ENCODE measurements at regions not wholly inside any gene's neighbourhood (a gene's known extent, or its start where the extent isn't known, plus 50 kb on each side); places are given as distances from the start of the nearest gene placed in this dataset.

- Histone ChIP-seq H3K27me3 (ENCODE audit: low read length) (no peaks in the 10 kb centered on the region), H3K4me2 (ENCODE audit: low read length) (no peak overlapping the region), H3K4me1 (ENCODE audit: insufficient read depth, low read length) (peaks cover 5% of the 10 kb centered on the region; the same call in 1 of the 2 replicates), H3K36me3 (ENCODE audit: low read depth, low read length) (no peaks in the 10 kb centered on the region), H3F3A (ENCODE audit: low read length, unreplicated experiment) (no peaks in the 10 kb centered on the region), H2AFZ (ENCODE audit: low read length) (no peak overlapping the region), H3K9ac (ENCODE audit: low read length) (no peak overlapping the region), H3K79me2 (ENCODE audit: low read length) (no peaks in the 10 kb centered on the region), H3K9me2 (replicated peaks; ENCODE audit: low read length) (no peaks in the 10 kb centered on the region), H3K9me3 (ENCODE audit: low read length) (no peaks in the 10 kb centered on the region), H3K27ac (ENCODE audit: low read length) (no peak overlapping the region), H3K4me3 (ENCODE audit: low read length) (no peak overlapping the region), H4K20me1 (ENCODE audit: low read length) (no peaks in the 10 kb centered on the region)
- DNase-seq (peak; percentile 30), ATAC-seq (no peak)
- TF ChIP-seq EZH2 (IDR thresholded peaks at IDR 0.05; ENCODE audit: low read length, unreplicated experiment) (no peak), CTCF (conservative IDR thresholded peaks at IDR 0.05; ENCODE audit: low read depth, low read length) (no peak; the same call in 1 of the 2 replicates), EZH2phosphoT487 (IDR thresholded peaks at IDR 0.05; ENCODE audit: borderline replicate concordance, low read length) (no peak)
- CTCF ChIA-PET: interaction anchor here (0.6 to 1.0 kb wide), 3 partner anchors 156 to 373 kb away, joined by 3 to 4 read pairs (median 4); no protein-coding TSS in a partner anchor
- BruUV-seq (replicated peaks): no TSS peak
- intact Hi-C loops (cut with micrococcal nuclease): loop anchor here (1.0 kb wide), 1 partner anchor 373 kb away; no protein-coding TSS in a partner anchor
- POLR2A ChIA-PET (ENCODE audit: unreplicated experiment): no interaction called here
Measured at GRCh38 chr12:91332302-91332701, 149.7 kb upstream of the DCN start.

- Histone ChIP-seq H3K36me3 (ENCODE audit: low read depth, low read length) (no peaks in the 10 kb centered on the region), H4K20me1 (ENCODE audit: low read length) (no peaks in the 10 kb centered on the region), H3K79me2 (ENCODE audit: low read length) (no peaks in the 10 kb centered on the region), H2AFZ (ENCODE audit: low read length) (no peak overlapping the region), H3K27me3 (ENCODE audit: low read length) (no peaks in the 10 kb centered on the region), H3K9ac (ENCODE audit: low read length) (no peak overlapping the region), H3K9me2 (replicated peaks; ENCODE audit: low read length) (no peaks in the 10 kb centered on the region), H3F3A (ENCODE audit: low read length, unreplicated experiment) (no peaks in the 10 kb centered on the region), H3K9me3 (ENCODE audit: low read length) (no peaks in the 10 kb centered on the region), H3K4me1 (ENCODE audit: insufficient read depth, low read length) (peaks cover 5% of the 10 kb centered on the region; the same call in 1 of the 2 replicates), H3K4me3 (ENCODE audit: low read length) (no peak overlapping the region), H3K27ac (ENCODE audit: low read length) (no peak overlapping the region), H3K4me2 (ENCODE audit: low read length) (no peak overlapping the region)
- ChIA-PET CTCF (no interaction called here), POLR2A (ENCODE audit: unreplicated experiment) (no interaction called here)
- TF ChIP-seq EZH2phosphoT487 (IDR thresholded peaks at IDR 0.05; ENCODE audit: borderline replicate concordance, low read length) (no peak), CTCF (conservative IDR thresholded peaks at IDR 0.05; ENCODE audit: low read depth, low read length) (no peak), EZH2 (IDR thresholded peaks at IDR 0.05; ENCODE audit: low read length, unreplicated experiment) (no peak)
- DNase-seq (peak; percentile 31), ATAC-seq (0 out of 2 replicates have a peak, but pooled peaks have one; percentile 15)
- intact Hi-C loops (cut with micrococcal nuclease): no loop called here
- no TSS peak for BruUV-seq (replicated peaks)
Measured at GRCh38 chr12:91331371-91331770, 148.8 kb upstream of the DCN start.

GRCh38 chr12:91328451-91328850, 145.8 kb upstream of the DCN start:
- Histone ChIP-seq H3K4me1 (ENCODE audit: insufficient read depth, low read length) (peaks cover 5% of the 10 kb centered on the region; the same call in 1 of the 2 replicates), H3K27me3 (ENCODE audit: low read length) (no peaks in the 10 kb centered on the region), H3K9me3 (ENCODE audit: low read length) (no peaks in the 10 kb centered on the region), H3K4me2 (ENCODE audit: low read length) (no peak overlapping the region; the same call in 1 of the 2 replicates), H3K4me3 (ENCODE audit: low read length) (no peak overlapping the region), H2AFZ (ENCODE audit: low read length) (no peak overlapping the region), H3K79me2 (ENCODE audit: low read length) (no peaks in the 10 kb centered on the region), H3K9me2 (replicated peaks; ENCODE audit: low read length) (no peaks in the 10 kb centered on the region), H4K20me1 (ENCODE audit: low read length) (no peaks in the 10 kb centered on the region), H3K36me3 (ENCODE audit: low read depth, low read length) (no peaks in the 10 kb centered on the region), H3K27ac (ENCODE audit: low read length) (no peak overlapping the region), H3K9ac (ENCODE audit: low read length) (no peak overlapping the region), H3F3A (ENCODE audit: low read length, unreplicated experiment) (no peaks in the 10 kb centered on the region)
- DNase-seq (no peak), ATAC-seq (no peak)
- intact Hi-C loops (cut with micrococcal nuclease): no loop called here
- no TSS peak for BruUV-seq (replicated peaks)
- POLR2A ChIA-PET (ENCODE audit: unreplicated experiment): no interaction called here
- CTCF ChIA-PET: interaction anchor here (0.6 to 1.4 kb wide), 3 partner anchors 220 to 383 kb away, joined by 3 to 5 read pairs (median 3); no protein-coding TSS in a partner anchor
- TF ChIP-seq EZH2 (IDR thresholded peaks at IDR 0.05; ENCODE audit: low read length, unreplicated experiment) (no peak), CTCF (conservative IDR thresholded peaks at IDR 0.05; ENCODE audit: low read depth, low read length) (no peak), EZH2phosphoT487 (IDR thresholded peaks at IDR 0.05; ENCODE audit: borderline replicate concordance, low read length) (no peak)

All from PC-3 (cell line).